Adrenal gland (tissue), 9 donors: ENCODE measurements at regions not wholly inside any gene's neighbourhood (a gene's known extent, or its start where the extent isn't known, plus 50 kb on each side); places are given as distances from the start of the nearest gene placed in this dataset.

Source experiments
- DNase-seq, 7 donors: peaks; one replicate each; pipeline ENCODE4 v3.0.0-alpha.2; 2019 to 2020
- H3K27ac ChIP-seq, 5 donors: fragments of 200-600 bp; sonication (generic) in 4 of 5; 1 replicate in 3 of 5; 2 replicates in 2 of 5; pipeline versions ENCODE4 v1.5.1 to v1.8.0; 2016 to 2020; ENCODE audit warnings: mild to moderate bottlenecking in 1 of 5
- H3K27me3 ChIP-seq: fragments of 200-600 bp; 2 replicates; pipeline ENCODE4 v1.8.0; 2021
- H3K36me3 ChIP-seq, 2 donors: fragments of 200-600 bp; replicated peaks in 1 of 2; 1 replicate in 1 of 2; 2 replicates in 1 of 2; pipeline versions ENCODE4 v1.5.1 to v1.8.0; 2018 to 2022
- H3K4me1 ChIP-seq, 2 donors: fragments of 200-600 bp; replicated peaks in 1 of 2; 1 replicate in 1 of 2; 2 replicates in 1 of 2; pipeline versions ENCODE4 v1.5.1 to v1.8.0; 2018 to 2021
- H3K4me3 ChIP-seq, 4 donors: fragments of 200-600 bp; sonication (generic) in 3 of 4; one replicate each; pipeline ENCODE4 v1.5.1; 2016 to 2018
- H3K9me3 ChIP-seq, 3 donors: fragments of 200-600 bp; sonication (generic) in 1 of 3; replicated peaks in 1 of 3; 1 replicate in 2 of 3; 2 replicates in 1 of 3; pipeline versions ENCODE4 v1.5.1 to v1.8.0; 2016 to 2021
- CTCF ChIP-seq, 6 experiments: fragments of 450-650 bp in 4 of 6; fragments of 200-600 bp in 2 of 6; sonication (generic) in 1 of 6; IDR thresholded peaks; 1 replicate in 5 of 6; 2 replicates in 1 of 6; pipeline versions ENCODE4 v1.5.1 to v1.8.0; 2016 to 2021; ENCODE audit warnings: antibody characterized with exemption in 6 of 6, mild to moderate bottlenecking in 2 of 6, moderate library complexity in 1 of 6
- POLR2A ChIP-seq, 2 donors: fragments of 450-650 bp; IDR thresholded peaks; one replicate each; pipeline ENCODE4 v1.6.1; 2017; ENCODE audit warnings: antibody characterized with exemption in 2 of 2, mild to moderate bottlenecking in 2 of 2, moderate library complexity in 1 of 2
- WGBS, 4 donors: extraction: QIAGEN DNeasy Blood & Tissue Kit in 2 of 4; methylation state at CpG; one replicate each; pipeline versions ENCODE4 v1.1.5 to v1.1.7; 2013 to 2017; 5-methylcytosine and 5-hydroxymethylcytosine counted together
- intact Hi-C, 2 donors: fragments of 100-400 bp; cut with DNase I; formaldehyde crosslinking; loops; one replicate each; pipeline versions ENCODE4 v1.14.1 to v1.15.0; 2022 to 2023
- donor health status: healthy with polysubstance abuse.
- donor health status: Bipolar disorder and iron deficiency.
- donor health status: DM: yes; HTN: yes; CAD: no.
- donor health status: DM: no; HTN: no; CAD: no.
- donor health status: DM: no; HTN: no; CAD: no.

GRCh38 chr9:107210775-107211174 lies 72.3 kb upstream of the RAD23B start:
- H3K9me3 ChIP-seq = no peaks in the 10 kb centered on the region
- intact Hi-C loops = no loop called here
- H3K27ac ChIP-seq = no peak overlapping the region
- no peak for DNase-seq
- H3K4me3 ChIP-seq = no peak overlapping the region
- no peak for TF ChIP-seq POLR2A (IDR thresholded peaks at IDR 0.05)
- TF ChIP-seq CTCF (IDR thresholded peaks at IDR 0.05) = no peak
- no peaks in the 10 kb centered on the region for H3K36me3 ChIP-seq
- peaks cover 0 to 7% of the 10 kb centered on the region in 2 donors for H3K4me1 ChIP-seq
- H3K27me3 ChIP-seq = no peaks in the 10 kb centered on the region
- 93 to 95% (median 95%) methylated on average over 6 of the region's 6 CpGs for WGBS, 4 donors

DNA sequence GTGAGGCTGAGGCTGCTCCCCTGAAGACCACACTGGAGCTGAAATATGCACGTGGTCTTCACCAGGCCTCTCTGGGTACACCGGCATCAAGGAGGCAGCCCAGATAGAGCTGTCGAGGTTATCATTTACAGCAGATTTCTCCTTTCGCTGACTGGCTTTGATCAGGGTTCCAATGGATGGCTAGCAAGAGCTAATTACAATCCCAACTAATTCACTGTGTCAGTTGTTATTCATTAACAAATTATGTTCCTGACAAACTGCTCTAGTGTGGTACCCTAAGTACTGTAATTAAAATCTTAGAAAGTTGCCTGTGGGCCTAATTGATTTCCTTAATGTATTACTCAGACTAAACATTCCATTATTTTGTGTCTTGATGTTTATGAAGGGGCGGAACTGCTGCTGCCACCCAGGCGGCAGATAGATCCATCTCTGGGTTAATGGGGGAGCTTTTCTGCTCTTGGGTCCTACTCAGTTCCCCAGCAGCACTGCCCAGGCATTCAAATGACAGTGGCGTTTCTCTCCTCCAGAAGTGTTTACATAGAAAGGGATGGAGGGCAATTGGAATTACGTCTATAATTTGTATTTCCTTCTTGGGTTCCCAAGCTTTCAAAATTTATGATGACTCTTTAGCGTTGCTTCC lies 71.7 kb upstream of the RAD23B start:
- no peaks in the 10 kb centered on the region for H3K9me3 ChIP-seq
- no peak for DNase-seq
- intact Hi-C loops = no loop called here
- H3K27me3 ChIP-seq = no peaks in the 10 kb centered on the region
- WGBS, 4 donors = 74 to 81% (median 81%) methylated on average over 8 to 9 of the region's 9 CpGs
- H3K4me1 ChIP-seq = peaks cover 0 to 5% of the 10 kb centered on the region in 2 donors
- TF ChIP-seq CTCF (IDR thresholded peaks at IDR 0.05) (no peak), POLR2A (IDR thresholded peaks at IDR 0.05) (no peak)
- H3K4me3 ChIP-seq = no peak overlapping the region
- H3K27ac ChIP-seq = no peak overlapping the region
- no peaks in the 10 kb centered on the region for H3K36me3 ChIP-seq

- 91 to 99% (median 97%) methylated on average over 5 of the region's 5 CpGs for WGBS, 4 donors
These were observed 70.5 kb upstream of the RAD23B start for GRCh38 chr9:107212613-107213012.

DNA sequence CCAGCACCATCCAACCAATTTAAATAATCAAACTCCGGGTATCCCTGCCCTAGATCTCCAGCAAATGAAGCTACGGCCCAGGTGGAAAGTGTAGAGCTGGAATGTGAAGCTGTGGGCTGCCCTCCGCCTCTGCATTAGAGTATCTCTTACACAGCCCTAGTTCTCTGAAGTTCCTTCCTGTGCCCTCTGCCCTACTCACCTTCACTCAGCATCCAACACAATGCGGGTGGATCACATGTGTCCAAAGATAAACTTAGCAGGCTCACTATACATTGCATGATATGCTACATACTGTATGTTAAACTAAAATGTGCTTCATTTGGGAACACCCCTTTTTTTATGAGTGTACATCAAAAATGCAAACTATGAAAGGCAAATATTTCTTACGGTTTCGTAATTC lies 70.0 kb upstream of the RAD23B start:
- no peaks in the 10 kb centered on the region for H3K9me3 ChIP-seq
- H3K27ac ChIP-seq = no peak overlapping the region
- H3K4me3 ChIP-seq = no peak overlapping the region
- H3K4me1 ChIP-seq = no peaks in the 10 kb centered on the region
- no peaks in the 10 kb centered on the region for H3K27me3 ChIP-seq
- no peak for DNase-seq
- intact Hi-C loops = no loop called here
- TF ChIP-seq POLR2A (IDR thresholded peaks at IDR 0.05) (no peak), CTCF (IDR thresholded peaks at IDR 0.05) (no peak)
- WGBS, 4 donors = 87 to 91% (median 90%) methylated on average over 6 of the region's 6 CpGs
- H3K36me3 ChIP-seq = no peaks in the 10 kb centered on the region

More at GRCh38 chr9:107212613-107213012, 70.5 kb upstream of the RAD23B start:
- no peak overlapping the region for H3K4me3 ChIP-seq
- no peaks in the 10 kb centered on the region for H3K27me3 ChIP-seq
- H3K4me1 ChIP-seq = peaks cover 0 to 4% of the 10 kb centered on the region in 2 donors
- no peak for DNase-seq
- intact Hi-C loops = no loop called here
- no peaks in the 10 kb centered on the region for H3K9me3 ChIP-seq
- H3K27ac ChIP-seq = no peak overlapping the region
- no peaks in the 10 kb centered on the region for H3K36me3 ChIP-seq
- no peak for TF ChIP-seq CTCF (IDR thresholded peaks at IDR 0.05)
- no peak for TF ChIP-seq POLR2A (IDR thresholded peaks at IDR 0.05)
